H1 (cell line): ENCODE measurements at regions not wholly inside any gene's neighbourhood (a gene's known extent, or its start where the extent isn't known, plus 50 kb on each side); places are given as distances from the start of the nearest gene placed in this dataset.
A peak's percentile ranks its signal among the peaks of the same experiment; 100 is the strongest.

ENCODE experiments used
- CTCF ChIA-PET: fragments of 300-600 bp; sonication (Branson Sonifier 250); formaldehyde crosslinking; loops from one replicate; lab custom pipeline; 2021; ENCODE audit not compliant: partially characterized antibody; lab: Charles Lee
- POLR2A ChIA-PET: fragments of 300-600 bp; sonication (Branson Sonifier 250); formaldehyde crosslinking; loops from one replicate; lab custom pipeline; 2021; ENCODE audit warnings: inconsistent platforms; ENCODE audit not compliant: partially characterized antibody; lab: Charles Lee
- DNase-seq, 2 experiments: peaks; one replicate each; pipeline versions ENCODE4 v3.0.0 to v3.0.0-alpha.2; 2010 to 2022; ENCODE audit warnings: low spot score in 2 of 2, low read depth in 1 of 2, mixed read lengths in 1 of 2
- FAIRE-seq: peaks from 2 replicates; lab custom pipeline; 2011; peaks lifted over from hg19 to GRCh38; lab: Jason Lieb, UNC
- H2AFZ ChIP-seq: 2 replicates; pipeline ENCODE4 v1.8.1; 2012; ENCODE audit warnings: low read length, inconsistent platforms
- H2AK5ac ChIP-seq: 2 replicates; pipeline ENCODE4 v1.6.1; 2013; ENCODE audit warnings: low read depth, low read length
- H2BK120ac ChIP-seq: replicated peaks from 2 replicates; pipeline ENCODE3; 2013; ENCODE audit warnings: low read depth, low read length, inconsistent platforms
- H2BK12ac ChIP-seq: 2 replicates; pipeline ENCODE4 v1.6.1; 2013; ENCODE audit warnings: low read depth, low read length
- H2BK15ac ChIP-seq: 2 replicates; pipeline ENCODE4 v1.6.1; 2013; ENCODE audit warnings: low read length
- H2BK20ac ChIP-seq: 2 replicates; pipeline ENCODE4 v1.6.1; 2013; ENCODE audit warnings: low read length
- H2BK5ac ChIP-seq: 2 replicates; pipeline ENCODE4 v1.6.1; 2013; ENCODE audit warnings: low read depth, low read length
- H3K14ac ChIP-seq: 2 replicates; pipeline ENCODE4 v1.6.1; 2013; ENCODE audit warnings: inconsistent platforms; ENCODE audit not compliant: insufficient read length
- H3K18ac ChIP-seq: 2 replicates; pipeline ENCODE4 v1.6.1; 2013; ENCODE audit warnings: low read length; ENCODE audit errors: extremely low read depth
- H3K23ac ChIP-seq: 2 replicates; pipeline ENCODE4 v1.6.1; 2013; ENCODE audit warnings: inconsistent platforms; ENCODE audit not compliant: insufficient read length
- H3K23me2 ChIP-seq: 2 replicates; pipeline ENCODE4 v1.6.1; 2013; ENCODE audit warnings: low read depth, low read length
- H3K27ac ChIP-seq: 2 replicates; pipeline ENCODE4 v1.6.1; 2011; ENCODE audit warnings: low read depth, low read length, inconsistent platforms
- H3K27me3 ChIP-seq, 4 experiments: replicated peaks in 1 of 4; 1 replicate in 1 of 4; 2 replicates in 3 of 4; pipeline versions ENCODE4 v1.6.1 to v1.8.1; 2011 to 2013; ENCODE audit warnings: low read length in 3 of 4, mild to moderate bottlenecking in 3 of 4, inconsistent platforms in 2 of 4, mixed read lengths in 2 of 4, moderate library complexity in 1 of 4; ENCODE audit not compliant: control insufficient read depth in 3 of 4, insufficient read depth in 3 of 4; ENCODE audit errors: extremely low read depth in 1 of 4
- H3K36me3 ChIP-seq, 4 experiments: 2 replicates each; pipeline versions ENCODE4 v1.6.1 to v1.8.1; 2011 to 2013; ENCODE audit warnings: mild to moderate bottlenecking in 4 of 4, low read length in 3 of 4, moderate library complexity in 2 of 4, control low read depth in 1 of 4, inconsistent platforms in 1 of 4; ENCODE audit not compliant: insufficient read depth in 4 of 4, control insufficient read depth in 2 of 4
- H3K4ac ChIP-seq: replicated peaks from 2 replicates; pipeline ENCODE3; 2013; ENCODE audit warnings: low read length, low read depth, mixed read lengths, inconsistent platforms; ENCODE audit not compliant: insufficient read length
- H3K4me1 ChIP-seq, 4 experiments: replicated peaks in 1 of 4; 1 replicate in 1 of 4; 2 replicates in 3 of 4; pipeline versions ENCODE4 v1.6.1 to v1.8.1; 2011 to 2013; ENCODE audit warnings: low read length in 3 of 4, inconsistent platforms in 2 of 4, mixed read lengths in 1 of 4; ENCODE audit not compliant: insufficient read depth in 4 of 4, control insufficient read depth in 3 of 4
- H3K4me2 ChIP-seq, 2 experiments: 2 replicates each; pipeline versions ENCODE4 v1.6.1 to v1.8.1; 2011 to 2013; ENCODE audit warnings: low read depth in 2 of 2, low read length in 2 of 2, control low read depth in 1 of 2, inconsistent platforms in 1 of 2, mild to moderate bottlenecking in 1 of 2; ENCODE audit not compliant: insufficient read depth in 1 of 2
- H3K4me3 ChIP-seq, 4 experiments: fragments of 200-600, 300-600 bp in 1 of 4; sonication (generic), shearing (Covaris generic), sonication (Bioruptor Twin) in 1 of 4; 2 replicates each; pipeline versions ENCODE4 v1.5.1 to v1.8.1; 2011 to 2016; ENCODE audit warnings: low read length in 4 of 4, low read depth in 3 of 4, control low read depth in 2 of 4, inconsistent platforms in 2 of 4, mild to moderate bottlenecking in 2 of 4, mixed read lengths in 1 of 4, moderate library complexity in 1 of 4; ENCODE audit not compliant: insufficient read depth in 2 of 4; ENCODE audit errors: extremely low read depth in 1 of 4
- H3K56ac ChIP-seq: replicated peaks from 2 replicates; pipeline ENCODE3; 2013; ENCODE audit warnings: low read depth, mild to moderate bottlenecking, mixed read lengths, low read length, inconsistent platforms; ENCODE audit not compliant: insufficient read length
- H3K79me1 ChIP-seq: 2 replicates; pipeline ENCODE4 v1.6.1; 2013; ENCODE audit warnings: low read depth, low read length, control low read depth
- H3K79me2 ChIP-seq, 2 experiments: 2 replicates each; pipeline versions ENCODE4 v1.6.1 to v1.8.1; 2012 to 2013; ENCODE audit warnings: low read length in 2 of 2, mild to moderate bottlenecking in 2 of 2, inconsistent platforms in 1 of 2; ENCODE audit not compliant: insufficient read depth in 2 of 2, control insufficient read depth in 1 of 2
- H3K9ac ChIP-seq, 4 experiments: replicated peaks in 1 of 4; 1 replicate in 1 of 4; 2 replicates in 3 of 4; pipeline versions ENCODE4 v1.6.1 to v1.8.1; 2011 to 2013; ENCODE audit warnings: low read depth in 3 of 4, low read length in 3 of 4, control low read depth in 2 of 4, mild to moderate bottlenecking in 2 of 4, moderate library complexity in 2 of 4, inconsistent platforms in 1 of 4; ENCODE audit errors: extremely low read depth in 1 of 4
- H3K9me3 ChIP-seq, 2 experiments: 2 replicates each; pipeline versions ENCODE4 v1.6.1 to v1.8.1; 2012 to 2013; ENCODE audit warnings: mild to moderate bottlenecking in 2 of 2, moderate library complexity in 2 of 2, control low read depth in 1 of 2, inconsistent platforms in 1 of 2, low read depth in 1 of 2, low read length in 1 of 2, mixed read lengths in 1 of 2; ENCODE audit not compliant: insufficient read depth in 2 of 2
- H4K20me1 ChIP-seq, 2 experiments: replicated peaks in 1 of 2; 2 replicates each; pipeline versions ENCODE3 to v1.8.1; 2011 to 2013; ENCODE audit warnings: inconsistent platforms in 2 of 2, low read length in 2 of 2, mild to moderate bottlenecking in 1 of 2; ENCODE audit not compliant: insufficient read depth in 2 of 2, control insufficient read depth in 1 of 2
- H4K5ac ChIP-seq: 2 replicates; pipeline ENCODE4 v1.6.1; 2013; ENCODE audit warnings: low read length, low read depth, mixed read lengths, inconsistent platforms; ENCODE audit not compliant: insufficient read length
- H4K8ac ChIP-seq: 2 replicates; pipeline ENCODE4 v1.8.0; 2013; ENCODE audit warnings: mild to moderate bottlenecking, moderate library complexity, low read length, inconsistent platforms; ENCODE audit not compliant: insufficient read depth; ENCODE audit errors: extremely low read depth
- H4K91ac ChIP-seq: replicated peaks from 2 replicates; pipeline ENCODE3; 2013; ENCODE audit warnings: low read length, mixed read lengths, inconsistent platforms; ENCODE audit not compliant: insufficient read length
- BACH1 ChIP-seq: IDR thresholded peaks from 2 replicates; pipeline ENCODE4 v1.6.1; 2012; ENCODE audit warnings: low read length, improper control_type of control experiment
- MAFK ChIP-seq: IDR thresholded peaks from 2 replicates; pipeline ENCODE4 v1.6.1; 2012; ENCODE audit warnings: low read depth, mild to moderate bottlenecking, improper control_type of control experiment, low read length
- ZNF274 ChIP-seq: IDR thresholded peaks from 2 replicates; pipeline ENCODE4 v1.7.0; 2012; ENCODE audit warnings: low read length, borderline replicate concordance; ENCODE audit errors: extremely low read depth
- WGBS, 2 experiments: shearing (Covaris generic) in 1 of 2; methylation state at CpG; one replicate each; pipeline versions ENCODE4 v1.1.6 to v1.1.7; 2013 to 2015; ENCODE audit warnings: low lambda C conversion rate in 2 of 2, mixed read lengths in 2 of 2, inconsistent platforms in 1 of 2, low coverage in 1 of 2, missing lambda C conversion rate in 1 of 2; ENCODE audit not compliant: insufficient replicate concordance in 2 of 2, insufficient coverage in 1 of 2, insufficient read length in 1 of 2; ENCODE audit errors: extremely low coverage in 1 of 2, missing lambda C conversion rate in 1 of 2; 5-methylcytosine and 5-hydroxymethylcytosine counted together

GRCh38 chr2:8229546-8229986 is 452.3 kb upstream of the ID2 start:
- FAIRE-seq (no peak), DNase-seq (no peak)
- CTCF ChIA-PET: interaction anchor here (1.0 kb wide), 1 partner anchor 96 kb away, joined by 3 read pairs; no protein-coding TSS in a partner anchor
- H4K91ac ChIP-seq: peak overlapping the region; percentile 8
- H3K27ac ChIP-seq: no peak overlapping the region
- H3K23ac ChIP-seq: no peak overlapping the region
- POLR2A ChIA-PET: no interaction called here
- H4K5ac ChIP-seq: peak overlapping the region; percentile 2
- H3K4me1 ChIP-seq: peaks cover 0 to 3% (median 0%) of the 10 kb centered on the region in 4 experiments; a peak in 1 of 7 replicates
- no peak overlapping the region for H3K4me3 ChIP-seq
- WGBS, 2 experiments: 87% methylated on average over 10 of the region's 10 CpGs; no CpG with 5 or more reads in 1 of the 2 experiments
- no peaks in the 10 kb centered on the region for H3K79me2 ChIP-seq
- no peak overlapping the region; the same call in 1 of the 2 replicates for H2BK12ac ChIP-seq
- H2AK5ac ChIP-seq: no peak overlapping the region
- H3K27me3 ChIP-seq: no peaks in the 10 kb centered on the region
- no peak overlapping the region for H4K8ac ChIP-seq
- H4K20me1 ChIP-seq: no peaks in the 10 kb centered on the region
- peak overlapping the region; percentile 62; the same call in 1 of the 2 replicates for H3K18ac ChIP-seq
- no peak overlapping the region for H3K4me2 ChIP-seq
- TF ChIP-seq MAFK: peak; percentile 82
- TF ChIP-seq BACH1: peak; percentile 95
- TF ChIP-seq ZNF274: no peak
- H3K56ac ChIP-seq: no peak overlapping the region
- no peaks in the 10 kb centered on the region for H3K79me1 ChIP-seq
- no peak overlapping the region for H2BK15ac ChIP-seq
- no peaks in the 10 kb centered on the region for H3K9me3 ChIP-seq
- H3K9ac ChIP-seq: no peak overlapping the region
- H2AFZ ChIP-seq: peak overlapping the region; percentile 76; the same call in 1 of the 2 replicates
- H2BK20ac ChIP-seq: peak overlapping the region; percentile 88; the same call in 1 of the 2 replicates
- H3K14ac ChIP-seq: no peak overlapping the region
- no peaks in the 10 kb centered on the region for H3K23me2 ChIP-seq
- no peak overlapping the region; the same call in 1 of the 2 replicates for H2BK5ac ChIP-seq
- H3K36me3 ChIP-seq: no peaks in the 10 kb centered on the region
- no peak overlapping the region for H2BK120ac ChIP-seq
- no peak overlapping the region for H3K4ac ChIP-seq
